ENCODE measurements at regions not wholly inside any gene's neighbourhood (a gene's known extent, or its start where the extent isn't known, plus 50 kb on each side); places are given as distances from the start of the nearest gene placed in this dataset.
"Not testable (repeated sequence)": the region's sequence is repeated elsewhere in the genome, so short reads cannot be mapped to it uniquely, and the experiment has no call there.

DNA sequence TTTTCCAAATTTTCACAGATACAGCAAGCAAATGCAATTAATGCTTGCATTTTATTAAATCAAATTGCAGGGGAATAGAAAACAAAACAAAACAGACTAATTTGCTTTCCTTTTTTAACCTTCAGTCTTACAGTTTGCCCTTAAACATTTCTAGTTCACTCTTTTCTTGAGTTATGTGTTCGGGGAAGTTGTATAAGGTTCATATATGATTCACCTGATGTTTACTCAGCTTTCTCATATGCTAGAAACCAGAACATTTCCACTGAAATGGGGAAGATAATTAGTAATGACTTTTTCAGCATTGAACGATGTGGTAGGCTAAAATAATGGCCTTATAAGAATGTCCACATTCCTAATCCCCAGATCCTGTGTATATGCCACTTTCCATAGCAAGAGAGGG lies 176.2 kb upstream of the NBPF9 start:
- not testable (repeated sequence) for DNase-seq

DNA sequence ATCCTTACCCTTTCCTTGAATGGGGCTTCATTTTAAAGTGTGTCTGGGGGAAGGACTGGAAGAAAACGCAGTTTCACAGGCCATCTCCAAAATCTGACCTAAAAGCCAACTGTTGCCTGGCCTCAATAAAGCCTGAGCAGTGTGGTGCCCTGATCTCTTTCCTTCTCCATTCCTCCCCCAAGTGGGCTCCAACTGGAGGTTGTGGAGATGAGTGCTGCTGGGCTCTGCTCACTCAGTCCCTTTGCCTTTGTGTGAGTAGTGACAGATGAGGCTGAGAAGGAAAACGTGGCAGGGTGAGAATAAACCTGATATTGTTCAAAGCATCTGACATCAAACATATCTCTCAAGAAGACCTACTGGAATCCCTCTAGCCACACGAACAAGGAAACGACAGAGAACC lies 181.4 kb upstream of the NBPF9 start:
- DNase-seq, result not testable (repeated sequence)

DNA sequence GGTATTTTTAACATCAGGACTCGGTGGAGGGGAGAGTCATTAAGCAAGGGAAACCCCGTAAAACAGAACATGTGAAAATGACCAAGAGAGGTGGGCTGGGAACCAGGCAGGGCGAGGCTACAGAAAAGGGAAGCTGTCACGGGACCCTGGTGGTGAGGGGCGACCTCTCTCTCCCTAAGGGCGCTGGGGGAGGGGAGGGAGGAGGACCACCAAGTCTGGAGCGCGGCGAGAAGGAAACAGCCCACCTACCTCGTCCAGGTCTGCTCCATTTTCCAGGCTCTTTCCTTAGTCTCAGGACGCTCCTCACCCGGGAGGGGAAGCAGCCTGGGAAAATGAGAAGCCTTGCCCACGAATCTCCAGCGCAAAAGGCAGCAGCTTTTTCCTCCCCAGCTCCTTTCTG lies 181.9 kb upstream of the NBPF9 start:
- DNase-seq, result not testable (repeated sequence)

GRCh38 chr1:149285638-149286037 lies 182.3 kb upstream of the NBPF9 start:
- DNase-seq, result not testable (repeated sequence)

DNA sequence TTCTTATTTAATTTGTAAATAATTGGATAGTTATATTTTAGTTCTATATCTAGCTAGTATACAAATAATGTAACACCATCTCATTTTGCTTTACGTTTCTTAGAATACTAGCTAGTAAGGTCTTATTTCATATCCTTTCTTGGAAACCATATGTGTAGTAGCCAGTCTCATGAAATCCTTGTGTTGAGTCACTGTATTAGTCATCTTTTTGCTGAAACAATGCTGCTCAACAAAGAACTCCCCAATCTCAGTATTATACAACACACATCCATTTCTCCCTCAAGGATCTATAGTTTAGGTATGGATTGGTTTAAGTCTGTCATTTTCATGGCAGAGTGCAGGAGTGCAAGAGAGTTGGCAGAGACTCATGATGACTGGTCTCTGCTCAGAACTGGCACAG lies 185.2 kb upstream of the NBPF9 start:
- DNase-seq, result not testable (repeated sequence)

DNA sequence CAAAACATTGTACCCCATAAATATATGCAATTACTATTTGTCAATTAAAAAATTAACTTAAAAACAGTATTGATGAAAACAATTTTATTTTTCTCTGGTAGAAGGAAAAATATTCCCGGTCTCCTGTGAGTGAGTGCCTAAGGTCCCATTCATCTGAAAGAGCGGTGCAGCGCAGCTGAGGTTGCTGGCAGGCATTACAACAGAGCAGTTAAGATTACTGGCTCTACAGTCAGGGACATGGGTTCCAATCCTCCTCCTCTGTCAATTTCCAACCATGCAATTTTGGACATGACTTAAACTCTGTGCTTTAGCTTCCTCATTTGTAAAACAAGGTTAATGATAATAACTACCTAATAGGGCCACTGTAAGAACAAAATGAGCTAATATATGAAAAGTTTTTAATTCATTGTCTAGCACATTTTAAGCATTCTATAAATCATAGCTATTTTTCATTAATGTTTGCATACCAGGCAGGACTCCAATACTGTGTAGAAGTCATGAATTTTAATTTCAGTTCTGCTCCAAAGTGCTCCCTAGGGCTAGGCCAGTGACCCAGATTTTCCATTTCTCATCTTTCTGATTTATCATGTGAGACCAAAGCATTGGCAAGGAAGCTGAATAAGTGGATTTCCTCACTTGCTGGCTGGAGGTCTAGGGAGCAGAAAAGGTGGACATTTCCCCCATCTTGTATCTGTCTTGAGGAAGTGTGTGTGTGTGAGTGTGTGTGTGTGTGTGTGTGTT lies 174.2 kb upstream of the NBPF19 start:
- DNase-seq, result not testable (repeated sequence)

GRCh38 chr1:149301282-149301681 lies 173.6 kb upstream of the NBPF19 start:
- DNase-seq, result not testable (repeated sequence)

GRCh38 chr1:149304796-149305195 lies 170.0 kb upstream of the NBPF19 start:
- not testable (repeated sequence) for DNase-seq

- not testable (repeated sequence) for DNase-seq
Observed at GRCh38 chr1:149307640-149308039, 167.2 kb upstream of the NBPF19 start.

DNA sequence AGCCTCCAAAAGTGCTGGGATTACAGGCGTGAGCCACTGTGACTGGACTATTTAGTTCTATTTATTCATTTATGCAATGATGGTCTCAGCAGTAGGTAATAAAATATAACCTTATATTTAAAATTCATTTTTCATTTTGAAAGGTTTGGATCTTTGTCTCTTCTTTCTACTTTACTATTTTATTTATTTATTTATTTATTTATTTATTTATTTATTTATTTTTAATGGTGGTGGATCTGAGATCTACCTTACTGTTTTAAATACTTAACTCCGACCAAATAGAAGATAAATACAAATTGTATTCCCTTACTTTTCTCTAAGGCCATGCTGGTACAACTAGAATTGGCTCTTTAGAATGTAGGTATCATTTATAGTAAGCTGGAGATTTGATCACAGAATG lies 159.9 kb upstream of the NBPF19 start:
- not testable (repeated sequence) for DNase-seq

DNA sequence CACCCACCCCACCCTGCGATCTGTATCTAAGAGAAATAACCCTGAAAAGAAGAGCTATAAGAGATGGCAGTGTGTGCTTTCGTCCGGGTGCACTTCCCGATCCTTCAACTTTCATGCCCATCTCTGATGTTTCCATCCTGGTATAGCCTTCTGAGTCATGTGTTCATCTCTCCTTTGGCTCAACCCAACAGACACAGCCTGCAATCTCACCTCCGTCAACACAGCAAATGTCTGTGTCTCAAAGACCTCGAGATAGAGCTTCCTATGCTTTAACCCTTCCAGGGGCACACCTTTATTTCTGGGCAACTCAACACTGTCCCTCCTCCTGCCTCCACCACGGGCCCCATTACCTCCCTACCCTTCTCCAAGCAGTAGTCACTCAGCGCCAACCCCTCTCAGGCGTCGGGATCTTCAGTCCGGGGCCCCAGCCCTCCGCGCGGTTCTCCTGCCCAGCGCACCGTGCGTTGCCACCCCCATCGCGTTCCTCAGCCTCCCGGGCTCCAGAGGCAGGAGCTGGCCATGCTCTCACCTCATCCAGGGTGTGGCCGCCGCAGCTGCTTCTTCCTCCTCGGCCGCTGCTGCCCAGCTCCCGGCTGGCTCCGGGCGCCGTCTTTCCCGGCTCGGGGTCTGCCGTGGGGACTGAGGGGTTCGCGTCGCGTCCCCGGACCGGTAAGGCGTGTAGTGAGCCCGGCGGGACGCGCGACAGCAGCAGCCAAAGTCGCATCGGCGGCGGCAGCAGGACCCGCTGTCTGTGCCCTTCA lies 153.7 kb upstream of the NBPF19 start:
- DNase-seq, result not testable (repeated sequence)

- DNase-seq, result not testable (repeated sequence)
Observed at GRCh38 chr1:149321732-149322016, 153.2 kb upstream of the NBPF19 start.

DNA sequence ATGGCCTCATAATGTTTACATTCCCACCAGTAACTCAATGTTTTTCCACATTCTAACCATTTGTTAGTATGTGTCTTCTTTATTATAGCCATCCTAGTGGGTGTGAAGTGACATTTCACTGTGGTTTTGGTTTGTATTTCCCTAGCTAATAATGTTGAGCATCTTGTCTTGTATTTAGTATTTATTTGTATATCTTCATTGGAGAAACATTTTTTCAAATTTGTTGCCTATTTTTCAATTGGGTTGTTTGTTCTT lies 144.8 kb upstream of the NBPF19 start:
- not testable (repeated sequence) for DNase-seq

GRCh38 chr1:149336082-149336481 lies 138.8 kb upstream of the NBPF19 start:
- not testable (repeated sequence) for DNase-seq

- DNase-seq, result not testable (repeated sequence)
Observed at GRCh38 chr1:149338221-149338691, 136.6 kb upstream of the NBPF19 start.

- not testable (repeated sequence) for DNase-seq
Observed at GRCh38 chr1:149338698-149339097, 136.1 kb upstream of the NBPF19 start.

DNA sequence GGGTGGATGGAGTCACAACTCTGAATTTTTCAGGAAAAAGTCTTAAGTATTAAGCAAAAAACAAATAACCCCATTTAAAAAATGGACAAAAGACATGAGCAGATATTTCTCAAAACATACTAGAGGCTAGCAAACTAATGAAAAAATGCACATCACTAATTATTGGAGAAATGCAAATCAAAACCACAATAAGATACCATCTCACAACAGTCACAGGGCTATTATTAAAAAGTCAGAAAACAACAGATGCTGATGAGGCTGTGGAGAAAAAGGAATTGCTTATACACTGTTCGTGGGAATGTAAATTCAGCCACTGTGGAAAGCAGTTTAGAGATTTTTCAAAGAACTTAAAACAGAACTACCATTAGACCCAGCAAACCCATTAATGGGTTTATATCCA lies 125.4 kb upstream of the NBPF19 start:
- DNase-seq, result not testable (repeated sequence)

DNA sequence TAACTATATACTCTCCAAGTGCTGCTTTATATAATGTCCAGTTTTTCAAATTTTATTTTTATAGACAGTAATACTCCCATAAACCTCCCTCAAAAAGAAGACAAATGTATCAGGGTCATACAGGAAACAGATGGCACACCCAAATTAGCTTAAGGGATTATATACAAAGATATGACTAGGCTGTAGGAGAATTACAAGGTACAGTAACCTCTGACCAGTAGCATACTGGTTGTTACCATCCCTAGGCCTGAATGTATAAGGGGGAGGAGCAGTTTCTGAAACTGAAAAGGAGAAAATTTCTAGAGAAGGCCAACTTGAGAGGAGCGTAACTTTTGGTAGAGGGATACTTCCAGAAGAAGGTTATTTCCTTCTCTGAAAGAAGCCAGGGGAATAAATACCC lies 122.6 kb upstream of the NBPF19 start:
- not testable (repeated sequence) for DNase-seq

DNA sequence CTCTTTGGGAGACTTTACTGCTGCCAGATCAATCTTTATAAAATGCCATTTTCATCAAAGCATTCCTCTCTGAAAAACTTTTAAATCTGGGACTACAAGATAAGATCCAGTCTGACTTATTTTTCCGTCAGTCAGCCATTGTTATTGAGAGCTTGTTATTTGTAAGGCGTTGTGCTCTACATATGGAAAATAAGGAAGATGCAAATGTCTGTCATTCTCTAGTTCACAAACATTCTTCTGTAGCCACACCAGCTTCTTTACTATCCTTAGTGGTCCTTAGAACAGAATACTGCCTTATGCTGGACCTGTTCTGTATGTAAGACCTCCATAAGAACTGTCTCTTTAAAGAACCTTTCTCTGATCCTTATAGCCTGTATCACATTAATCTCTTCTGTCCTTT lies 120.3 kb upstream of the NBPF19 start:
- not testable (repeated sequence) for DNase-seq

DNA sequence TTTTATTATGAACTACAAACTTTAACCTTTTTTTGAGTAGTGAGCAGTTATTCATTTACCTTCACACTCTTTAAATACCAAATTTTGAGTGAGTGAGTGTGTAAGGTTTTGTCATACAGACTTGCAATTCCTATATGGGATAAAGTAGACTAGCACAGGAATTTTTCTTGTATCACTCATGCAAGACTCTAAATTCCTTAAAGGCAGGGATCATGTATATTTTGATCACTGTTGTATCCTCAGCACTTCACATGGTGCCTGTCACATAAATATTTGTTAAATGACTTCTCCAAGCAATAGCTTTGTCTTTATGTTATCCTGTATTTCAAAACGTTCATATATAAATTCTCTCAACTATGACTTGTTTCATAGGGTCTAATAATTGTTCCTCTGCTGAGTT lies 119.1 kb upstream of the NBPF19 start:
- DNase-seq, result not testable (repeated sequence)

DNA sequence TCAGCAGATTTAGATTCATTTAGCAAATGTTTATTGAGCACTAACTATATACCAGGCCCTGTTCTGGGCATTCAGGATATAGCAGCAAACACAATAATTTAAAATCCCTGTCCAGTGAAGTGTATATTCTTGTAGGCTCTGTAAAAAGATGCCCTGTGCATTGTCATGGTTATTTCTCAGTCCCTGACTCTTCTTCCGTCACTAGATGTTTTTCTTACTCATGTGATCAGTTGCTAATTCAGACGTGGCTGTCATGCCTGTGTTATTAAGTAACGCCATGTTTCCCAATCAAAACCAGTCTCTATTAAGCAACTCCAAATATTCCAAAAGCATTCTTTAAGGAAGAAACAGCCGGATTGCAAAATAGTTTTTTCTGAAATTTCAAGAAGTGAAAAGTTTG lies 118.7 kb upstream of the NBPF19 start:
- DNase-seq, result not testable (repeated sequence)

- DNase-seq, result not testable (repeated sequence)
Observed at GRCh38 chr1:149360351-149360750, 114.5 kb upstream of the NBPF19 start.

DNA sequence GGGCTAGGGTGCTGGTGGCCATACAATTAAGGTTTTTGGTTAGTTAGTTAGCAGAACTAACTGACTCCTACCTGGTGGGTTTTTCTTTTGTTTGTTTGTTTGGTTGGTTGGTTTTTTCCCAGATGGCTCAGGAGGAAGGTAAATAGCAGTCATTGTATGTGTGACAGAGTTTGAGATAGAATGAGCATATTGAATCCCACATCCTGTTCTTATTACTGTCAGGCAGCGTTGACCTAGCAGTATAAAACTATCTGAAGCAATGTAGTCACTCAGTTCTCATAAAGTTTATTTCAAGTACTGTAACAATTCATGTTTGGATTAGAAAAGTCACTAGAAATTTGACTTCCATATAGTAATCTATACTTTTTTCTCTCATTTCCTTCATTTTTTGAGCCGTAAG lies 113.5 kb upstream of the NBPF19 start:
- DNase-seq, result not testable (repeated sequence)

- DNase-seq, result not testable (repeated sequence)
Observed at GRCh38 chr1:149364188-149364981, 110.5 kb upstream of the NBPF19 start.

All from NK-92 treated with Interleukin-12 subunit alpha and Interleukin-12 subunit beta, amount 100 ng/mL, for 24 hours (cell line).